ENCODE measurements at regions not wholly inside any gene's neighbourhood (a gene's known extent, or its start where the extent isn't known, plus 50 kb on each side); places are given as distances from the start of the nearest gene placed in this dataset.

- DNase-seq: no peak
Observed at GRCh38 chr11:37689951-37690350, 1091.9 kb upstream of the RAG2 start.

GRCh38 chr11:37688456-37688855, 1090.4 kb upstream of the RAG2 start:
- no peak for DNase-seq

- no peak for DNase-seq
Observed at GRCh38 chr11:37687130-37687529, 1089.1 kb upstream of the RAG2 start.

- no peak for DNase-seq
Observed at GRCh38 chr11:37671321-37671720, 1073.3 kb upstream of the RAG2 start.

- DNase-seq: no peak
Observed at GRCh38 chr11:37666960-37667359, 1068.9 kb upstream of the RAG2 start.

GRCh38 chr11:37657645-37658044, 1059.6 kb upstream of the RAG2 start:
- no peak for DNase-seq

GRCh38 chr11:37647767-37648166, 1049.7 kb upstream of the RAG2 start:
- no peak for DNase-seq

- no peak for DNase-seq
Observed at GRCh38 chr11:37643968-37644367, 1045.9 kb upstream of the RAG2 start.

GRCh38 chr11:37642296-37642695, 1044.3 kb upstream of the RAG2 start:
- no peak for DNase-seq

GRCh38 chr11:37632748-37633147, 1034.7 kb upstream of the RAG2 start:
- no peak for DNase-seq

- DNase-seq: no peak
Observed at GRCh38 chr11:37630866-37631265, 1032.8 kb upstream of the RAG2 start.

- DNase-seq: no peak
Observed at GRCh38 chr11:37623778-37624177, 1025.7 kb upstream of the RAG2 start.

- no peak for DNase-seq
Observed at GRCh38 chr11:37621662-37622061, 1023.6 kb upstream of the RAG2 start.

GRCh38 chr11:37616291-37616690, 1018.3 kb upstream of the RAG2 start:
- no peak for DNase-seq

- DNase-seq: no peak
Observed at GRCh38 chr11:37613031-37613430, 1015.0 kb upstream of the RAG2 start.

GRCh38 chr11:37612146-37612545, 1014.1 kb upstream of the RAG2 start:
- DNase-seq: no peak

- no peak for DNase-seq
Observed at GRCh38 chr11:37605229-37605628, 1007.2 kb upstream of the RAG2 start.

- DNase-seq: no peak
Observed at GRCh38 chr11:37598381-37598780, 1000.3 kb upstream of the RAG2 start.

GRCh38 chr11:37597776-37598175, 999.7 kb upstream of the RAG2 start:
- DNase-seq: no peak

GRCh38 chr11:37595845-37596244, 997.8 kb upstream of the RAG2 start:
- no peak for DNase-seq

- DNase-seq: no peak
Observed at GRCh38 chr11:37574361-37574760, 976.3 kb upstream of the RAG2 start.

GRCh38 chr11:37572491-37573171, 974.6 kb upstream of the RAG2 start:
- DNase-seq: no peak

- DNase-seq: no peak
Observed at GRCh38 chr11:37571246-37571645, 973.2 kb upstream of the RAG2 start.

GRCh38 chr11:37560991-37561390, 963.0 kb upstream of the RAG2 start:
- no peak for DNase-seq

- no peak for DNase-seq
Observed at GRCh38 chr11:37560346-37560745, 962.3 kb upstream of the RAG2 start.
